ENCODE measurements at regions not wholly inside any gene's neighbourhood (a gene's known extent, or its start where the extent isn't known, plus 50 kb on each side); places are given as distances from the start of the nearest gene placed in this dataset.

DNA sequence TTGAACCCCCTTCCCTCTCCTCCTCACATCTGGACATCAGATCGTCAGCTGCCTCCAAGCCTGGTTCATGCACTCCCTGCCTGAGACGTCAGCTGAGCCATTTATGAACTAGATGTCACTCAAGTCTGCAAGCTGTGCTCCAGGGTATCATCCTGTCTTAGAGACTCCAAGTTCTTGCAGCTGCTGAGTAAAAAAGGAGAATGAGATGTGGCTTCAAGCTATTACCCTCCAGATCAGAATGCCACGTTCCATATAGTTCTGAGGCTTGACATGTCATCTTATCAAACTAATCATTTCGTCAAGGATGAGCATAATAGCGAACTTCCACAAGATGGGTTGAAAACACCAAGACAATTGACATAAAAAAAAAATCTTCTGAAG is 766.3 kb downstream of the TBL1XR1 start:
- 19% methylated on average over 5 of the region's 5 CpGs for WGBS (ENCODE audit: low lambda C conversion rate)
- TF ChIP-seq RFX5 (IDR thresholded peaks at IDR 0.05; ENCODE audit: low read length): no peak
- no peak for TF ChIP-seq ZBTB33 (IDR thresholded peaks at IDR 0.05; ENCODE audit: borderline replicate concordance, low read depth)
- TF ChIP-seq TAF1 (IDR thresholded peaks at IDR 0.05; ENCODE audit: borderline replicate concordance, low read depth, low read length): no peak
- no peak for TF ChIP-seq EZH2phosphoT487 (IDR thresholded peaks at IDR 0.05; ENCODE audit: borderline replicate concordance, low read depth)
- TF ChIP-seq, protein P1, sequence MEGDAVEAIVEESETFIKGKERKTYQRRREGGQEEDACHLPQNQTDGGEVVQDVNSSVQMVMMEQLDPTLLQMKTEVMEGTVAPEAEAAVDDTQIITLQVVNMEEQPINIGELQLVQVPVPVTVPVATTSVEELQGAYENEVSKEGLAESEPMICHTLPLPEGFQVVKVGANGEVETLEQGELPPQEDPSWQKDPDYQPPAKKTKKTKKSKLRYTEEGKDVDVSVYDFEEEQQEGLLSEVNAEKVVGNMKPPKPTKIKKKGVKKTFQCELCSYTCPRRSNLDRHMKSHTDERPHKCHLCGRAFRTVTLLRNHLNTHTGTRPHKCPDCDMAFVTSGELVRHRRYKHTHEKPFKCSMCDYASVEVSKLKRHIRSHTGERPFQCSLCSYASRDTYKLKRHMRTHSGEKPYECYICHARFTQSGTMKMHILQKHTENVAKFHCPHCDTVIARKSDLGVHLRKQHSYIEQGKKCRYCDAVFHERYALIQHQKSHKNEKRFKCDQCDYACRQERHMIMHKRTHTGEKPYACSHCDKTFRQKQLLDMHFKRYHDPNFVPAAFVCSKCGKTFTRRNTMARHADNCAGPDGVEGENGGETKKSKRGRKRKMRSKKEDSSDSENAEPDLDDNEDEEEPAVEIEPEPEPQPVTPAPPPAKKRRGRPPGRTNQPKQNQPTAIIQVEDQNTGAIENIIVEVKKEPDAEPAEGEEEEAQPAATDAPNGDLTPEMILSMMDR (IDR thresholded peaks at IDR 0.05): no peak
- TF ChIP-seq JUND (IDR thresholded peaks at IDR 0.05): no peak
- no peak for TF ChIP-seq EP300 (IDR thresholded peaks at IDR 0.05; ENCODE audit: borderline replicate concordance in 1 of 2, low read depth in 1 of 2, low read length in 1 of 2)
- no peak for TF ChIP-seq GABPA (IDR thresholded peaks at IDR 0.05; ENCODE audit: low read depth)
- no peak for TF ChIP-seq POLR2AphosphoS5 (IDR thresholded peaks at IDR 0.05; ENCODE audit: low read depth, low read length)
- TF ChIP-seq SMC3 (IDR thresholded peaks at IDR 0.05; ENCODE audit: low read depth, low read length): no peak
- no peak for TF ChIP-seq YY1 (IDR thresholded peaks at IDR 0.05; ENCODE audit: low read depth)
- TF ChIP-seq USF1 (IDR thresholded peaks at IDR 0.05; ENCODE audit: borderline replicate concordance, low read depth): no peak
- TF ChIP-seq TCF12 (IDR thresholded peaks at IDR 0.05): no peak
- TF ChIP-seq PBX3 (IDR thresholded peaks at IDR 0.05): no peak
- TF ChIP-seq, protein P2, sequence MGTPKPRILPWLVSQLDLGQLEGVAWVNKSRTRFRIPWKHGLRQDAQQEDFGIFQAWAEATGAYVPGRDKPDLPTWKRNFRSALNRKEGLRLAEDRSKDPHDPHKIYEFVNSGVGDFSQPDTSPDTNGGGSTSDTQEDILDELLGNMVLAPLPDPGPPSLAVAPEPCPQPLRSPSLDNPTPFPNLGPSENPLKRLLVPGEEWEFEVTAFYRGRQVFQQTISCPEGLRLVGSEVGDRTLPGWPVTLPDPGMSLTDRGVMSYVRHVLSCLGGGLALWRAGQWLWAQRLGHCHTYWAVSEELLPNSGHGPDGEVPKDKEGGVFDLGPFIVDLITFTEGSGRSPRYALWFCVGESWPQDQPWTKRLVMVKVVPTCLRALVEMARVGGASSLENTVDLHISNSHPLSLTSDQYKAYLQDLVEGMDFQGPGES (IDR thresholded peaks at IDR 0.05; ENCODE audit: low read depth, low read length): no peak
- TF ChIP-seq FOSL2 (IDR thresholded peaks at IDR 0.05; ENCODE audit: borderline replicate concordance, low read depth): no peak
- TF ChIP-seq, protein P3, sequence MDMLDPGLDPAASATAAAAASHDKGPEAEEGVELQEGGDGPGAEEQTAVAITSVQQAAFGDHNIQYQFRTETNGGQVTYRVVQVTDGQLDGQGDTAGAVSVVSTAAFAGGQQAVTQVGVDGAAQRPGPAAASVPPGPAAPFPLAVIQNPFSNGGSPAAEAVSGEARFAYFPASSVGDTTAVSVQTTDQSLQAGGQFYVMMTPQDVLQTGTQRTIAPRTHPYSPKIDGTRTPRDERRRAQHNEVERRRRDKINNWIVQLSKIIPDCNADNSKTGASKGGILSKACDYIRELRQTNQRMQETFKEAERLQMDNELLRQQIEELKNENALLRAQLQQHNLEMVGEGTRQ (IDR thresholded peaks at IDR 0.05; ENCODE audit: borderline replicate concordance, low read depth, low read length): no peak
- TF ChIP-seq, protein P4, sequence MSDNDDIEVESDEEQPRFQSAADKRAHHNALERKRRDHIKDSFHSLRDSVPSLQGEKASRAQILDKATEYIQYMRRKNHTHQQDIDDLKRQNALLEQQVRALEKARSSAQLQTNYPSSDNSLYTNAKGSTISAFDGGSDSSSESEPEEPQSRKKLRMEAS (IDR thresholded peaks at IDR 0.05; ENCODE audit: low read depth): no peak
- TF ChIP-seq FOXJ3 (CRISPR knock-in tag; IDR thresholded peaks at IDR 0.05): no peak
- no peak for TF ChIP-seq GATA2 (CRISPR knock-in tag; IDR thresholded peaks at IDR 0.05)
- H3K27ac ChIP-seq (ENCODE audit: low read depth in 2 of 2, low read length in 1 of 2): no peak overlapping the region
- H2AFZ ChIP-seq (ENCODE audit: low read depth): no peak overlapping the region
- no peaks in the 10 kb centered on the region for H3K9me3 ChIP-seq
- DNase-seq: no peak
- H3K27me3 ChIP-seq (ENCODE audit: insufficient read depth): no peaks in the 10 kb centered on the region
- POLR2A ChIA-PET: no interaction called here
- CTCF ChIA-PET: interaction anchor here (0.7 to 2.3 kb wide), 18 partner anchors 8 to 1286 kb away, joined by 3 to 14 read pairs (median 3); no protein-coding TSS in a partner anchor
- no peak overlapping the region for H3K4me3 ChIP-seq (ENCODE audit: low read depth in 2 of 2, low read length in 1 of 2)
- H3K4me2 ChIP-seq: no peak overlapping the region
- H3K9me2 ChIP-seq: no peaks in the 10 kb centered on the region
- H3K4me1 ChIP-seq (ENCODE audit: control insufficient read depth in 1 of 2, insufficient read depth in 2 of 2, low read depth in 1 of 2, low read length in 1 of 2): no peaks in the 10 kb centered on the region; a peak in 2 of 4 replicates
- no peaks in the 10 kb centered on the region for H4K20me1 ChIP-seq (ENCODE audit: insufficient read depth)
- H3K79me2 ChIP-seq (ENCODE audit: insufficient read depth): no peaks in the 10 kb centered on the region
- H3K9ac ChIP-seq: no peak overlapping the region
- H3F3A ChIP-seq (replicated peaks; ENCODE audit: insufficient read depth): no peaks in the 10 kb centered on the region
- H3K36me3 ChIP-seq (replicated peaks in 1 of 2; ENCODE audit: control insufficient read depth in 1 of 2, insufficient read depth in 2 of 2, low read length in 1 of 2): no peaks in the 10 kb centered on the region

Data from SK-N-SH (cell line).